Peyer's patch (tissue), 4 donors: ENCODE measurements at regions not wholly inside any gene's neighbourhood (a gene's known extent, or its start where the extent isn't known, plus 50 kb on each side); places are given as distances from the start of the nearest gene placed in this dataset.

ENCODE experiments used
- DNase-seq, 3 donors: peaks; one replicate each; pipeline ENCODE4 v3.0.0-alpha.2; 2017 to 2019
- H3K27ac ChIP-seq, 4 donors: fragments of 200-600 bp; sonication (generic); one replicate each; pipeline ENCODE4 v1.5.1; 2016 to 2019
- H3K27me3 ChIP-seq, 2 donors: fragments of 200-600 bp; sonication (generic); one replicate each; pipeline ENCODE4 v1.5.1; 2019
- H3K36me3 ChIP-seq, 3 donors: fragments of 200-600 bp; sonication (generic); one replicate each; pipeline ENCODE4 v1.5.1; 2016 to 2019
- H3K4me1 ChIP-seq, 4 donors: fragments of 200-600 bp; sonication (generic); one replicate each; pipeline ENCODE4 v1.5.1; 2016 to 2019
- H3K4me3 ChIP-seq, 4 donors: fragments of 200-600 bp; sonication (generic); 1 replicate in 3 of 4; 2 replicates in 1 of 4; pipeline ENCODE4 v1.5.1; 2016 to 2019; ENCODE audit warnings: mild to moderate bottlenecking in 1 of 4
- H3K9me3 ChIP-seq, 4 donors: fragments of 200-600 bp; sonication (generic); one replicate each; pipeline ENCODE4 v1.5.1; 2016 to 2019; ENCODE audit warnings: mild to moderate bottlenecking in 1 of 4
- POLR2A ChIP-seq, 2 donors: fragments of 450-650 bp; IDR thresholded peaks; one replicate each; pipeline ENCODE4 v1.5.1; 2017; ENCODE audit warnings: antibody characterized with exemption in 2 of 2, mild to moderate bottlenecking in 2 of 2, moderate library complexity in 2 of 2
- TF ChIP-seq, protein P1 (sequence below), 6 experiments: fragments of 450-650 bp in 4 of 6; fragments of 200-600 bp in 2 of 6; sonication (generic) in 1 of 6; IDR thresholded peaks; one replicate each; pipeline ENCODE4 v1.5.1; 2017 to 2019; ENCODE audit warnings: antibody characterized with exemption in 6 of 6, mild to moderate bottlenecking in 3 of 6, moderate library complexity in 1 of 6

DNA sequence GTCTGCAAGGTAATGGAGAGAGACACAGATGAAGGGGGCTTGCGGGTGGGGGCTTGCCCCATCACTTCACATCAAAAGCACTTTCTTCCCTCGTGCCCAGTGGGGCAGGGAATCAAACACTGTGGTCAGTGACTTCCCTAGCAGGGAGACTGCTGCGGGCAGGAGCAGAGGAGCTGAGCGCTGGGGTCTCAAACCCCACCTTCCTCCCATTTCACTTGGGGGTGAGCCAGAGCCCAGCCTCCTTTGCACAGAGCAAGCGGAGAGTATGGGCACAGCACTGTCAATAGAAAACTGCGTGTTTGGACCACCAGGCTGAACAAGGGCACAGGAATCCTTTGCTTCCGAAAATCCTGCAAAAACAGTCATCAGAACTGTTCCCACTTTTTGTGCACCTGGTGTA lies 355.8 kb upstream of the MKI67 start:
- no peak overlapping the region for H3K27ac ChIP-seq
- H3K9me3 ChIP-seq, result no peaks in the 10 kb centered on the region
- H3K4me3 ChIP-seq, result no peak overlapping the region
- H3K27me3 ChIP-seq, result no peaks in the 10 kb centered on the region
- no peak for DNase-seq
- TF ChIP-seq, protein P1, sequence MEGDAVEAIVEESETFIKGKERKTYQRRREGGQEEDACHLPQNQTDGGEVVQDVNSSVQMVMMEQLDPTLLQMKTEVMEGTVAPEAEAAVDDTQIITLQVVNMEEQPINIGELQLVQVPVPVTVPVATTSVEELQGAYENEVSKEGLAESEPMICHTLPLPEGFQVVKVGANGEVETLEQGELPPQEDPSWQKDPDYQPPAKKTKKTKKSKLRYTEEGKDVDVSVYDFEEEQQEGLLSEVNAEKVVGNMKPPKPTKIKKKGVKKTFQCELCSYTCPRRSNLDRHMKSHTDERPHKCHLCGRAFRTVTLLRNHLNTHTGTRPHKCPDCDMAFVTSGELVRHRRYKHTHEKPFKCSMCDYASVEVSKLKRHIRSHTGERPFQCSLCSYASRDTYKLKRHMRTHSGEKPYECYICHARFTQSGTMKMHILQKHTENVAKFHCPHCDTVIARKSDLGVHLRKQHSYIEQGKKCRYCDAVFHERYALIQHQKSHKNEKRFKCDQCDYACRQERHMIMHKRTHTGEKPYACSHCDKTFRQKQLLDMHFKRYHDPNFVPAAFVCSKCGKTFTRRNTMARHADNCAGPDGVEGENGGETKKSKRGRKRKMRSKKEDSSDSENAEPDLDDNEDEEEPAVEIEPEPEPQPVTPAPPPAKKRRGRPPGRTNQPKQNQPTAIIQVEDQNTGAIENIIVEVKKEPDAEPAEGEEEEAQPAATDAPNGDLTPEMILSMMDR (IDR thresholded peaks at IDR 0.05), result no peak
- TF ChIP-seq POLR2A (IDR thresholded peaks at IDR 0.05), result no peak
- H3K4me1 ChIP-seq, result no peaks in the 10 kb centered on the region
- no peaks in the 10 kb centered on the region for H3K36me3 ChIP-seq

DNA sequence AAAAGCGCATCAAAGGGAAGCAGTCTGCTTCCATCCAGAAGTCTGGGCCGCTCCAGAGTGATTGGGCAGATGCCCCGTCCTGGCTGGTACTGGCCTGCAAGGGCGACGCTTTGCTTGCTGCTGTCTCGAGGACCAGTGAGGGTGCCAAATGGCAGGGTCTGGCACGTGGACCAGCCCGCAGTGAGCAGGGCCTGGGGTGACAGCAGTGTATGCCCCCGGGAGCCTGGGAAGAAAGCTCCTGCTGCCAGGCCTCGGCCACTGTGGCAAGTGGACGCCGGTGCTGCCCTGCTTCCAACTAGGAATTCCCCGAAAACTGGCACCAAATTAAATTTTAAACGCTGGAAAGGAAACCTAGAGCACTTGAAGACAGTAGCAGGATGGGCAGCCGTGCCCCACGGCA lies 357.0 kb upstream of the MKI67 start:
- no peaks in the 10 kb centered on the region for H3K9me3 ChIP-seq
- peak in 1 of 3 donors; percentile 45 for DNase-seq
- H3K27me3 ChIP-seq, result no peaks in the 10 kb centered on the region
- no peaks in the 10 kb centered on the region for H3K36me3 ChIP-seq
- H3K27ac ChIP-seq, result no peak overlapping the region
- H3K4me1 ChIP-seq, result no peaks in the 10 kb centered on the region
- no peak overlapping the region for H3K4me3 ChIP-seq
- no peak for TF ChIP-seq POLR2A (IDR thresholded peaks at IDR 0.05)
- TF ChIP-seq, protein P1 (IDR thresholded peaks at IDR 0.05), result no peak

DNA sequence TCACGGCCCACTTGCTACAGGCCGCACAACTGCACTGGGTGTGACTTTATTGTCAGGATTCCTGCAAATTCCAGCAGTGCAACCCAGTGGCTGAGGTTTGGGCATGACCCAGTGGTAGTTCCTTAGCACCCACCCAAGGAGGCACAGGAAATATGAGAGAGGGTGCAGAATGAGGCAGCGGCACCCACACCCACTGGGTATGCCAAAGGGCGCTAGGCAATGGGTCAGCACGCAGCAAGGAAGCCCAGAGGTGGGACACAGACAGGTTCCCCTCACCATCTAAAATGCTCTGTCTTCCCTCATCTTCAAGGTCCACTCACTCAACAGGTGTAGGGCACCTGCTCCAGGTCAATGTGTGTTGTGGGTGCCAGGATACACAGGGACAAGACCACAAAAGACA lies 357.8 kb upstream of the MKI67 start:
- no peaks in the 10 kb centered on the region for H3K36me3 ChIP-seq
- no peak overlapping the region for H3K27ac ChIP-seq
- no peak for TF ChIP-seq POLR2A (IDR thresholded peaks at IDR 0.05)
- TF ChIP-seq, protein P1 (IDR thresholded peaks at IDR 0.05), result no peak
- H3K4me3 ChIP-seq, result no peak overlapping the region
- H3K9me3 ChIP-seq, result no peaks in the 10 kb centered on the region
- H3K4me1 ChIP-seq, result no peaks in the 10 kb centered on the region
- DNase-seq, result no peak
- no peaks in the 10 kb centered on the region for H3K27me3 ChIP-seq

DNA sequence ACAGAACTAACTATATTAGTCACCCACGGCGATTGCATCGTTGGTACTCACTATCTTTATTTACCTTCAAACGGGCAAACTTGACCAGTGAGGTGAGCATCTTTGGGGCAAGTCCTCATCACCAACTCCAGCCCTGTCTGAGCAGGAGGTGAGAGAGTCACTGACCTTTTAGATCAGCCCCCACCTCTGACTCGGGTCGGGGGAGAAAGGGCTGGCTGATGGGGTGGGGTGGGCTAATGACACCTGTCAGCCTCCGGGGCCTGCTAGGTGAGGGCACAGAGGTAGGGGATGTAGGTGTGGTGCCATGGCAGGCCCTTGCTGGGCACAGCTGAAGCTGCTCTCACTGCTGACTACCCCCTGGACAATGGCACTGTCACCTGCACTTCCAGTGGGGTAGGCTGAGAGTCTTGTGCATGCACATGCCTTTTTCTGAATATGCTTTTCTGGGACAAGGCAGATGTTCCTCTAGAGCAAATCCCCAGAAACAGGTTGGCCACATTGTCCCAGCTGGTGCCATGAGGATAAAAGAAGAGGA lies 359.5 kb upstream of the MKI67 start:
- no peaks in the 10 kb centered on the region for H3K4me1 ChIP-seq
- TF ChIP-seq, protein P1 (IDR thresholded peaks at IDR 0.05), result no peak
- no peak overlapping the region for H3K27ac ChIP-seq
- no peaks in the 10 kb centered on the region for H3K9me3 ChIP-seq
- no peak overlapping the region for H3K4me3 ChIP-seq
- no peak for DNase-seq
- H3K27me3 ChIP-seq, result no peaks in the 10 kb centered on the region
- no peaks in the 10 kb centered on the region for H3K36me3 ChIP-seq

DNA sequence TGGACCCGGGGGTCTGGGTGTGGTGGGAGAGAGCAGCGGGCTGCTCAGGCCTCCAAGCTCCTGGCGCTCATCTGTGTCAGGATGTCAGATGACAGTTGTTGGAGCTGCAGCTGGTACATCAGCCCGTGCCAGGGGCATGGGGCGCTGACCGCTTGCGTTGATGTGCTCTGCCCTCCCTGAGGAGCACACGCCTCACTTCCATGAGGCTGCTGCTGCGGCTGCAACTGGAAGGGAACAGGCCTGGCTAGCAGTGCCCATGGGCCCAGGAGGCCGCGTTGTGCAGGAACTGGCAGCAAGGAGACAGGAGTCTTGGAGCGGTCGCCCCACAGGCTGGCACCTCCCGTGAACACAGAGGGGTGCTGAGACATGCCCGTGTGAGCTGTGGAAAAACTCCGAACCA lies 361.3 kb upstream of the MKI67 start:
- Histone ChIP-seq H3K27ac (no peak overlapping the region), H3K27me3 (no peaks in the 10 kb centered on the region), H3K9me3 (no peaks in the 10 kb centered on the region), H3K4me3 (no peak overlapping the region), H3K36me3 (no peaks in the 10 kb centered on the region), H3K4me1 (no peaks in the 10 kb centered on the region)
- TF ChIP-seq POLR2A (IDR thresholded peaks at IDR 0.05), result no peak
- TF ChIP-seq, protein P1 (IDR thresholded peaks at IDR 0.05), result no peak
- DNase-seq, result no peak
